ENCODE measurements at regions not wholly inside any gene's neighbourhood (a gene's known extent, or its start where the extent isn't known, plus 50 kb on each side); places are given as distances from the start of the nearest gene placed in this dataset.

- Histone ChIP-seq H3K79me2 (ENCODE audit: insufficient read depth, low read length) (no peaks in the 10 kb centered on the region), H2AFZ (ENCODE audit: insufficient read depth, low read depth, low read length, poor library complexity, severe bottlenecking) (no peak overlapping the region), H3K9me3 (replicated peaks in 1 of 2; ENCODE audit: control insufficient read depth in 1 of 2, insufficient read depth in 1 of 2, low read length in 2 of 2) (no peaks in the 10 kb centered on the region), H3K4me2 (replicated peaks; ENCODE audit: extremely low read depth, low read length, poor library complexity, severe bottlenecking) (no peak overlapping the region), H4K20me1 (ENCODE audit: insufficient read depth, low read length) (no peaks in the 10 kb centered on the region), H3K4me1 (ENCODE audit: control insufficient read depth in 1 of 2, insufficient read depth in 2 of 2, low read length in 2 of 2) (no peaks in the 10 kb centered on the region), H3K9ac (ENCODE audit: insufficient read depth, low read length, poor library complexity, severe bottlenecking) (no peak overlapping the region), H3K36me3 (replicated peaks in 1 of 2; ENCODE audit: control insufficient read depth in 1 of 2, insufficient read depth in 2 of 2, low read length in 2 of 2) (no peaks in the 10 kb centered on the region), H3K27ac (ENCODE audit: low read depth in 1 of 2, low read length in 2 of 2) (no peak overlapping the region), H3K4me3 (replicated peaks in 1 of 3; ENCODE audit: low read depth in 2 of 3, low read length in 3 of 3) (no peak overlapping the region), H3K27me3 (ENCODE audit: control insufficient read depth in 2 of 2, insufficient read depth in 2 of 2, low read length in 2 of 2) (no peaks in the 10 kb centered on the region)
- Mint-ChIP-seq H3K27me3 (ENCODE audit: low read depth in 3 of 3) (peaks cover 0 to 3% (median 2%) of the 10 kb centered on the region in 3 donors), H3K4me3 (no peak overlapping the region), H3K36me3 (no peaks in the 10 kb centered on the region), H3K27ac (no peak overlapping the region), H3K4me1 (no peaks in the 10 kb centered on the region), H3K9me3 (peaks cover 0 to 6% (median 1%) of the 10 kb centered on the region in 7 donors)
- WGBS (ENCODE audit: insufficient coverage): no CpG with 5 or more reads among the region's 1 CpG
- TF ChIP-seq CTCF (IDR thresholded peaks at IDR 0.05): no peak
- intact Hi-C loops (cut with micrococcal nuclease): no loop called here
- no peak for DNase-seq
These were observed 191.1 kb upstream of the PRICKLE1 start for GRCh38 chr12:42780671-42781070.

- H3K36me3 ChIP-seq (replicated peaks in 1 of 2; ENCODE audit: control insufficient read depth in 1 of 2, insufficient read depth in 2 of 2, low read length in 2 of 2): no peaks in the 10 kb centered on the region
- WGBS (ENCODE audit: insufficient coverage): 81% methylated on average over 6 of the region's 7 CpGs
- peaks cover 0 to 3% (median 2%) of the 10 kb centered on the region in 3 donors for H3K27me3 Mint-ChIP-seq (ENCODE audit: low read depth in 3 of 3)
- H3K9ac ChIP-seq (ENCODE audit: insufficient read depth, low read length, poor library complexity, severe bottlenecking): no peak overlapping the region
- H3K27ac ChIP-seq (ENCODE audit: low read depth in 1 of 2, low read length in 2 of 2): no peak overlapping the region
- no peak overlapping the region for H3K4me3 Mint-ChIP-seq
- intact Hi-C loops (cut with micrococcal nuclease): no loop called here
- H3K9me3 Mint-ChIP-seq: peaks cover 0 to 6% (median 1%) of the 10 kb centered on the region in 7 donors
- H3K9me3 ChIP-seq (replicated peaks in 1 of 2; ENCODE audit: control insufficient read depth in 1 of 2, insufficient read depth in 1 of 2, low read length in 2 of 2): no peaks in the 10 kb centered on the region
- no peak overlapping the region for H3K27ac Mint-ChIP-seq
- H3K36me3 Mint-ChIP-seq: no peaks in the 10 kb centered on the region
- H2AFZ ChIP-seq (ENCODE audit: insufficient read depth, low read depth, low read length, poor library complexity, severe bottlenecking): no peak overlapping the region
- H4K20me1 ChIP-seq (ENCODE audit: insufficient read depth, low read length): no peaks in the 10 kb centered on the region
- DNase-seq: no peak
- H3K27me3 ChIP-seq (ENCODE audit: control insufficient read depth in 2 of 2, insufficient read depth in 2 of 2, low read length in 2 of 2): no peaks in the 10 kb centered on the region
- H3K4me1 ChIP-seq (ENCODE audit: control insufficient read depth in 1 of 2, insufficient read depth in 2 of 2, low read length in 2 of 2): no peaks in the 10 kb centered on the region
- no peak for TF ChIP-seq CTCF (IDR thresholded peaks at IDR 0.05)
- no peaks in the 10 kb centered on the region for H3K79me2 ChIP-seq (ENCODE audit: insufficient read depth, low read length)
- H3K4me2 ChIP-seq (replicated peaks; ENCODE audit: extremely low read depth, low read length, poor library complexity, severe bottlenecking): no peak overlapping the region
- H3K4me3 ChIP-seq (replicated peaks in 1 of 3; ENCODE audit: low read depth in 2 of 3, low read length in 3 of 3): no peak overlapping the region
- H3K4me1 Mint-ChIP-seq: no peaks in the 10 kb centered on the region
These were observed 189.8 kb upstream of the PRICKLE1 start for GRCh38 chr12:42779186-42779859.
